Thymus (tissue), 11 donors: ENCODE measurements at regions not wholly inside any gene's neighbourhood (a gene's known extent, or its start where the extent isn't known, plus 50 kb on each side); places are given as distances from the start of the nearest gene placed in this dataset.
"Not testable (repeated sequence)": the region's sequence is repeated elsewhere in the genome, so short reads cannot be mapped to it uniquely, and the experiment has no call there.

ENCODE experiments used
- DNase-seq, 9 donors: peaks; one replicate each; pipeline ENCODE4 v3.0.0-alpha.2; 2013; ENCODE audit warnings: low spot score in 9 of 9, low read depth in 6 of 9, missing footprints in 1 of 9
- H3K27ac ChIP-seq, 2 donors: one replicate each; pipeline ENCODE4 v1.5.1; 2013; ENCODE audit warnings: control low read depth in 1 of 2, low read depth in 1 of 2, low read length in 1 of 2, mild to moderate bottlenecking in 1 of 2, moderate library complexity in 1 of 2
- H3K27me3 ChIP-seq, 2 donors: one replicate each; pipeline ENCODE4 v1.5.1; 2013; ENCODE audit warnings: low read length in 1 of 2; ENCODE audit not compliant: control insufficient read depth in 2 of 2, insufficient read depth in 1 of 2
- H3K36me3 ChIP-seq, 2 donors: one replicate each; pipeline ENCODE4 v1.5.1; 2013; ENCODE audit warnings: low read length in 1 of 2, mild to moderate bottlenecking in 1 of 2, moderate library complexity in 1 of 2; ENCODE audit not compliant: control insufficient read depth in 2 of 2, insufficient read depth in 2 of 2
- H3K4me1 ChIP-seq, 2 donors: one replicate each; pipeline ENCODE4 v1.5.1; 2013; ENCODE audit warnings: low read length in 2 of 2; ENCODE audit not compliant: control insufficient read depth in 2 of 2, insufficient read depth in 2 of 2
- H3K4me3 ChIP-seq, 2 donors: one replicate each; pipeline ENCODE4 v1.5.1; 2013; ENCODE audit warnings: low read length in 2 of 2, control low read depth in 1 of 2, mild to moderate bottlenecking in 1 of 2
- H3K9me3 ChIP-seq, 2 donors: one replicate each; pipeline ENCODE4 v1.5.1; 2013; ENCODE audit warnings: low read length in 1 of 2, mild to moderate bottlenecking in 1 of 2; ENCODE audit not compliant: control insufficient read depth in 2 of 2, insufficient read depth in 1 of 2
- WGBS: extraction: QIAGEN DNeasy Blood & Tissue Kit; methylation state at CpG from one replicate; pipeline ENCODE4 v1.1.7; 2013; 5-methylcytosine and 5-hydroxymethylcytosine counted together
- donor health status: healthy.

GRCh38 chr2:235430366-235431083 is 63.3 kb upstream of the AGAP1 start:
- Histone ChIP-seq H3K9me3 (peaks cover 1 to 4% of the 10 kb centered on the region in 2 donors), H3K36me3 (no peaks in the 10 kb centered on the region), H3K27ac (no peak overlapping the region), H3K27me3 (no peaks in the 10 kb centered on the region), H3K4me3 (no peak overlapping the region), H3K4me1 (no peaks in the 10 kb centered on the region)
- 94% methylated on average over 6 of the region's 6 CpGs for WGBS
- DNase-seq = no peak

DNA sequence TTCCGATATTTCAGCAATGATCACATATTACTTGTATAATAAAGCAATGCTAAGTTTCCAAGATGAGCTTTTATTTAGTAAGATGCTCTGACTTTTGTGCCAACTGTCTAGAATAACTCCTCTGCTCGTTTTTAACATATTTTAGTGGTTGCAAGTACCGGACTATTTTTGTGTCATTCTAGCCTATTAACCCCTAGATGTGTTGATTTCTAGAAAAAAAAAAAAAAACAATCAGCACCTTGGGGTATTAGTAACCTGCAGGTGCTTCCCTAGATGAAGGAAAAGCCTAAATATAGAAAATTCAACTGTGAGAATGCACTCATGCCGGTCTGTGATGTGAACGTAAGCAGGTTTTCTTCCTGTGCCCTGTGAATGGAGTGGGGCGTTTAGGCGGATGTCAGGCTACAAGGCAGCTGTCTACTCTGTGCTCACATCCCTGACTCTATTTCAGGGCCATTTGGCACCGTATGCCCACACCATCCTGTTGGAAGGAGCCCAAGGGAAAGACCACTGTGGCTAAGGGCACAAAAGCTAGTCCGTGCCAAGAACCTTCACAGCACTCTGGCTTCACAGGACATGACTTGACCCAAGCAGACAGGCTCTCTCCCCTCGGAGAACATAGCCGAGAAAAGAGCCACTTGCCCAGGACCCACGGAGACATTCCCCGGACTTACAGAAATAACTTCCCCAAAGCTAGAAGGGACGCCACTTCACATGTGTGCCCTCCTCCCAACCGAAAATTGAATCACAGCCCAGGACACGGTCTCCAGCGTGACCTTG is 60.9 kb upstream of the AGAP1 start:
- no peak for DNase-seq
- Histone ChIP-seq H3K4me3 (no peak overlapping the region), H3K27ac (no peak overlapping the region)

DNA sequence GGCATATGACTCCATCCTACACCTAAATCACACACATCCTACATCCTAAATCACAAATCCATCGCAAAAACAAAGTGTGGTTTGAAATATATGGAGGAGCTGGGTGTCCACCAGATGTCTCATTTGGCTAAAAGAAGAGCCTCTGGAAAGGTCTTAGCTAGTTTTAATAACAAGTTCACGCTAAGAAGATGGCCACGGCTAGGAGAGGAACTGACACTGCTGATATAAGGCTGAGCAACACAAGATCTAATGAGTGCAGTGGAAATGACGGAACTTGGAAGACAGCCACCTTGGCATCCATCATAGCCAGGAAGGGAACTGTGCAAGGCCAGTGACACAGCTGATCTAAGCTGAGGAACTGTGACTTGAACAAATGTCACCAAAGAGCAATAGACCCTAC is 60.0 kb upstream of the AGAP1 start:
- Histone ChIP-seq H3K4me1 (no peaks in the 10 kb centered on the region), H3K4me3 (no peak overlapping the region), H3K27me3 (no peaks in the 10 kb centered on the region), H3K9me3 (peaks cover 0 to 1% of the 10 kb centered on the region in 2 donors), H3K27ac (no peak overlapping the region), H3K36me3 (no peaks in the 10 kb centered on the region)
- WGBS = 41% methylated on average over 4 of the region's 4 CpGs
- DNase-seq = no peak

More for the DNA sequence above, 60.9 kb upstream of the AGAP1 start:
- no peaks in the 10 kb centered on the region for H3K4me1 ChIP-seq
- H3K36me3 ChIP-seq = no peaks in the 10 kb centered on the region
- H3K9me3 ChIP-seq = peaks cover 1 to 3% of the 10 kb centered on the region in 2 donors
- 78% methylated on average over 17 of the region's 17 CpGs for WGBS
- H3K27me3 ChIP-seq = no peaks in the 10 kb centered on the region

GRCh38 chr2:235439959-235440662 is 53.7 kb upstream of the AGAP1 start:
- no peak overlapping the region for H3K4me3 ChIP-seq
- no peaks in the 10 kb centered on the region for H3K27me3 ChIP-seq
- H3K4me1 ChIP-seq = no peaks in the 10 kb centered on the region
- 79% methylated on average over 18 of the region's 18 CpGs for WGBS
- no peaks in the 10 kb centered on the region for H3K9me3 ChIP-seq
- DNase-seq = no peak
- no peaks in the 10 kb centered on the region for H3K36me3 ChIP-seq
- H3K27ac ChIP-seq = no peak overlapping the region

DNA sequence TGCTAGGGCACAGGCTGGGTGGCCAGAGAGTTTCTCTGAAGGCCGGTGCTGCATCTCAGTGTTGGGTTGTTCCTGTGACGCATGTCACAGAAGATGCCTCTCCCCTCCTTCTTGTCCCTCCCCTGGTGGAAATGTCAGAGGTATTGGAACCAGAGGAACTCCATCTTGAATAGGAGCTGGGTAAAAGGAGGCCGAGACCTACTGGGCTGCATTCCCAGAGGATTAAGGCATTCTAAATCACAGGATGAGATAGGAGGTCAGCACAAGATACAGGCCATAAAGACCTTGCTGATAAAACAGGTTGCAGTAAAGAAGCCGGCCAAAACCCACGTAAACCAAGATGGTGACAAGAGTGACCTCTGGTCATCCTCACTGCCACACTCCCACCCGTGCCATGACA is 50.3 kb upstream of the AGAP1 start:
- H3K4me3 ChIP-seq, H3K36me3 ChIP-seq, DNase-seq, H3K4me1 ChIP-seq, H3K27ac ChIP-seq, H3K9me3 ChIP-seq, H3K27me3 ChIP-seq: not testable (repeated sequence)
- 77% methylated on average over 6 of the region's 6 CpGs for WGBS
